Gastrocnemius medialis (tissue), 4 donors: ENCODE measurements at regions not wholly inside any gene's neighbourhood (a gene's known extent, or its start where the extent isn't known, plus 50 kb on each side); places are given as distances from the start of the nearest gene placed in this dataset.

Experiments used
- CTCF ChIP-seq, 5 experiments: fragments of 450-650 bp in 3 of 5; fragments of 200-600 bp in 2 of 5; sonication (generic) in 2 of 5; IDR thresholded peaks in 4 of 5; conservative IDR thresholded peaks in 1 of 5; 1 replicate in 4 of 5; 2 replicates in 1 of 5; pipeline ENCODE4 v1.5.1; 2016 to 2019; ENCODE audit warnings: antibody characterized with exemption in 5 of 5, mild to moderate bottlenecking in 3 of 5, moderate library complexity in 3 of 5
- POLR2A ChIP-seq, 2 donors: fragments of 450-650 bp; IDR thresholded peaks; one replicate each; pipeline ENCODE4 v1.6.1; 2017; ENCODE audit warnings: antibody characterized with exemption in 2 of 2, mild to moderate bottlenecking in 2 of 2, moderate library complexity in 2 of 2

- TF ChIP-seq CTCF (IDR thresholded peaks at IDR 0.05 in 4 of 5, conservative IDR thresholded peaks at IDR 0.05 in 1 of 5), result no peak
- no peak for TF ChIP-seq POLR2A (IDR thresholded peaks at IDR 0.05)
Measured at GRCh38 chr13:39106216-39107005, 68.2 kb downstream of the NHLRC3 start.
